SIG-M5 treated with dmso at 0.1 percent for 504 hours (cell line): ENCODE measurements at regions not wholly inside any gene's neighbourhood (a gene's known extent, or its start where the extent isn't known, plus 50 kb on each side); places are given as distances from the start of the nearest gene placed in this dataset.

ENCODE experiments used
- DNase-seq: peaks from one replicate; lab custom pipeline; 2025; ENCODE audit not compliant: unreplicated experiment; lab: John Stamatoyannopoulos, UW

DNA sequence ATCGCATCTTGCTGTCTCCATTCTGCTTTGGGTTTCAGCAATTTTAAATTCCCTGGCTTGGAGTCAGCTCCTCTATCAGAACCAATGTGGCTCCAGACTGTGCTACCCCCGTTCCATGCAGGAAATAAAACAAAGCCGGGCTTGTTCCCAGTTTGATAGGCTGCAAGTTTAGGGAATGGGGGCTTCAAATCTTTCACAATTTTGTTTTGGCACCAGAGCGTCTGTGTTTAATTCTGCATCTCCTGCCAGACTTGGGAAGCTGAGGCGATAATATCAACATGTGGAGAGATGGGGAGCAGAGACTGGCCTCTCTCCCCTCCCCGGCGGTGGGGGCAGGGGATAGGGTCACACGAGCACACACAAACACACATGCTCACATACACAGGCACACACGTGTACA, 305.9 kb downstream of the FGFR2 start:
- DNase-seq = no peak

DNA sequence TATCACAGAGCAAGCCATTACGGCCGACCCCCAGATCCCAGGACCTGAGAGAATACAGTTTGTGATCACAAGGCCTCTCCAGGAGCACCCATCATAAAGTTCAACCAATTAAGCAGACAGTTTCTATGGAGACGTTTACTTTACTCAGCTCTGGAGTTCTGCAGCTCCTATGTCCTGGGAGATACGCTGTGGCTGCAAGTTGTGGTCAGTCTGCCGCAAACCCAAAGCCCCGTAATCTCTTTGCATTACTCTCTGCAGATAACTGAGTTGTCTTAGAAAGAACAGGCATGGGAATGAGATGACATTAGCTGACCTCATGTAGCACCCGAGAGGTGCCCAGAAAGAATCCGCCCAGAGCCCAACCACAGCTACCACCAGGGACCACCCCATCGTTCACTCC, 305.1 kb downstream of the FGFR2 start:
- DNase-seq = no peak

DNA sequence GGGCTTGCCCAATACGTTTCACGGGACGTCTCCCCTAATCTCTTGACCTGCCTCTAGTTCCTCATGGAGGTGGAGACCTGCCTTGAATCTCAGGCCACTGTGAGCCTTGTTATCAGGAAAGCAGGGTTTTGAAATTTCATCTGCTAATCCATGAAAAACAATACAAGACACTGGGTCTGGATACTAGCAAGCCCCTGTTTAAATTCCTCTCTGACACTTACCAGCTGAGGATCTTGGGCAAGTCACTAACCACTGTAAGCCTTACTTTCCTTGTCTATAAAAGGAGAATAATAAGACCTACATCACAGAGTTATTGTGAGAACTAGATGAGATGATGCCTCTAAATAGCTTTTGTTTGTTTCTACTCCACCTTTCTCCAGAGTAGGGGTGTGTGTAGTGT, 303.6 kb downstream of the FGFR2 start:
- DNase-seq = no peak

DNA sequence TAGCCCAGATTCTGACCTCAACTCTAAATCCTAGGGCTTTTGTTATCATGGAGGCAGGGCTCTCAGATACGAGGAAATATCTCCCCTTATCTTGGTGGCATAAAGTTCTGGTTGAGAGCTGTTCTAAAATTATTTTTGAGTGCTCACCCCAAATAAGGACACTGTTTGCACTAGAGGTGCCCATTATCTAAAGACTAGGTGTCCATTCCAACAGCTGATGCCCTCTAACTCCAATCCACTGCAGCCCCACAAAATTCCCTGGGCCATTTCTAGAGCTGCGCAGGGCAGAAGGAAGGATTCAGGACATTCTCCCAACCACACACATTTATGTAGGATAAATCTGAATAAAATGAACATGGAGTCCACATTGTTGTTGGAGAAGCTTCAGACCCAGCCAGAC, 301.9 kb downstream of the FGFR2 start:
- no peak for DNase-seq

DNA sequence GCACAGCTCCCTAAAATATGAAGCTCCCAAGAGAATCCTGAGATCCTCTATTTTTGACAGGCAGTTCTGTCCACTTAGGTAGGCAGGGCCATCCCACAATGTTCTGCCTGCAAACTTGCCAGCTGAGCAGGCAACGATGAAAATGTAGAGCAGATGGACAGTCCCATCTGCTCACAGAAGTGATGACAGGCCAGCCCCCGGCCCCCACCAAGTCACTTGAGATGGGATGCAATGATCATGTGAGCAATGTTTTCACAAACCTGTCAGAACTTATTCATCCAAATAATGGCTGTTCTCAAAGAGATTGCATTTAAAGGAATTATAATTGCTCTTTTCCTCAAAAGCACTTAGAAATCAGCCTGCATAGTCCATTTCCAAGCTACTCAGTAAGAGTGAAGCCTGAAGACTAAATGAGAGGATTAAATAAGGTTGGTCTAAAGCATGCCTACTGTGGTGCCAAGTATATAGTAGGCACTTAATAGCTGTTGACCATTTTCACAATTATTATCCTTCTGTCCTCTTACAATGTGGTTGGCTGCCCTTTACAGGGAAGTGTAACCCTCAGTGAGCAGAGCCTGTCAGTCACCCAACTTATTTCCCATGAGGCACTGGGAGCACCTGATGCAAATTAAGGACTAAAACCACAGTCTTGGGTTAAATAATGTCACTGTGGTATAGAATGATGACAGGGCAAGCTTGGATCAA, 301.2 kb downstream of the FGFR2 start:
- no peak for DNase-seq

DNA sequence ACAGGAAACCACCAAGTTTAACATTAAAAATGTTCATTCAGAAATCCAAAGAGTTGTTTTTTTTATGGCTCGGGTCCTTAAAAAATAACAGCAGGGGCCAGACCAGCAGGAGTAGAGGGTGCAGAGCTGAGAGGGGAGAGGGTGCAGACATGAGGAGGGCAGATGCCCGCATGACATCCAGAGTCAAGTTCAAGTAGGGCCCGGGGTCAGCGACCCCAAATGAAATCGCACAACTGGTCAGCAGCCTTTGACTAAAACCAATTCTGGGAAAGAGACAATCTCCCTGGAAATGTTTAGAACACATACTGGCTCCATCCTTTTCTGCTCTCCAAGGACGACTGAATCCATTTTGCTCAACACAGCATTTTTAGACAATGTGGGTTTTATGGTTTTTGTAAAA, 297.5 kb downstream of the FGFR2 start:
- DNase-seq = no peak

DNA sequence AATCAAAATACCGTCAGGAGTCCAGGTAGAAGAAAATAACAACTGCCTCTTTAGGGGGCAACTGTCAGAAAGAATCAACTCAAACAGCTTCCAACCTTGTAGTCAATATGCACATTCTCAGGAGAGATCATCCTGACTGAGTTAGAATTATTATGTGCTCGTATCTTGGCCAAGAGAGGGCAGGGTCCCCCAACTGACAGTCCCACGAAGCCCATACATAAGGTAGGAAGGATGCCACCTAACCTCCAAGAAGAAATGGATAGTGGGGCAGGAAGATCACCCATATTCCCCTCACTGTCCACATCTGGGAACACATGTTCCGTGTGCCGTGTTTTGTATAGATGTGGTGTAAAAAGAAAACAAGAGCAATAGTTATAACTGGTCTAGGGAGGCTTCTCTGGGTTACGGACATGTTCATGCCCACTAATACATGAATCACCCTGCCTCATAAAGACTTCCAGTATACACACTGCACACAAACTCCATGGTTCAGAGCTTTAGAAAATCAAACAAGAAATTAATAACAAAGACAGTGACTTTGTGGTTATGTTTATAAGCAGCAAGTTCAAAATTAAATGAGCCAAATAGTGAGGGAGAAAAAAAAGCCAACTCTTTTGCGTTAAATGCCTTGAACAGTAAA, 295.6 kb downstream of the FGFR2 start:
- DNase-seq = no peak

DNA sequence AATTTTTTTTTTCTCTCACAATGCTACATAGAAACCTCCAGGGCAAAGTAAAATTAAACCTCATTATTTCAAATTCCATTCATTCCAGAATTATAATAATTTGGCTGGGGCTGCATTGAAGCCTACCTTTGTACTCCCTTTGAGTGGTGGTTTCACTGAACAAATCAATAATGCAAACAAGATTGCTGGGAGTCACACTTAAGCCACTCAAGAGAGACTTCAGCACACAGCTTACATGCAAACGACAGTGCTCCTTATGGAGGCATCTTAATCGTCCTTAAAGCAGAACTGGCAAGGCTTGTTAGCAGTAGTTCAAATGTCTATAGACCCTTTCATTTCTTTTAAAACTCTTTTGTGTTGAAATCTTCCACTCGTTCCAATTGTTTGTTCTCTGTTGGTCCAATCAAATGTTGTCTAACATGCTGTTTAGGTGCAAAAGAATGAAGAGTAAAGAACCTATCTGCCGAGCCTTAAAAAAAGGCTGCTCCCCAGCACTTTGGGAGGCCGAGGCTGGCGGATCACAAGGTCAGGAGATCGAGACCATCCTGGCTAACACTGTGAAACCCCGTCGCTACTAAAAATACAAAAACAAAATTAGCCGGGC, 294.9 kb downstream of the FGFR2 start:
- no peak for DNase-seq

DNA sequence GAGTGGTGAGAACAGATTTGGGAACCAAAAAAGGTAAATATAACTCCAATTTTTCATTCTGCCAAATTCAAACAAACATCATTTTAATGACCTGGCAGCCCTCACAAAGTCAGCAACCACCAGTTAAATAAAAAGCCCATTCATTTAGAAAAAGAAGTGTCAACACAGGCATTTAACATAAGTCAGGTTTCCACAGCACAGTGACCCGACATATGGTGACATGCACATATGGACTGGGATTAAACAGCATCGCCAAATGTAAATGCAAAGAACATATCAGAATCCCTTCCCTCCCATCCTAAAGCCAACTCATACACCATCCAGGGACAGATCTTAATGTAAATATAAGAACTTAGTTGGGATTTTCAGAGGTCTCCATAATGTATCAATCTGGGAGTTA, 293.2 kb downstream of the FGFR2 start:
- DNase-seq = no peak

DNA sequence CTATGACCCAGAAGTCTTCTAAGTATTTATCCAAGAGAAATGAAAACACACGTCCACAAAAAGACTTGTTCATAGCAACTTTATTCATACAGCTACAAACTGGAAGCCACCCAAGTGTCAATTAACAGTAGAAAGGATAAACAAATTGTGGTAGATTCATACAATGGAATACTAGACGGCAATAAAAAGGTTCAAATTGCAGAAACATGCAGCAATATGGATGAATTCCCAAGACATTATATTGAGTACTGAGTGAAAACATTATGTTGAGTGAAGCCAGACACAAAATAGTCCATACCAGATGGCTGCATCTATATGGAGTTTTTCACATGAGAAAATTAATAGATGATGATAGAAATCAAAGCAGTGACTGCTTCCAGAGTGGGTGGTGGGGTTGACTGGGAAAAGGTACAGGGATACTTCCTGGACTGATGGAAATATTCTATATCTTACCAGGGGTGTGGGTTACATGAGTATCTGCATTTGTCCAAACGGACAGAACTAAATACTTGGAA, 292.0 kb downstream of the FGFR2 start:
- no peak for DNase-seq

DNA sequence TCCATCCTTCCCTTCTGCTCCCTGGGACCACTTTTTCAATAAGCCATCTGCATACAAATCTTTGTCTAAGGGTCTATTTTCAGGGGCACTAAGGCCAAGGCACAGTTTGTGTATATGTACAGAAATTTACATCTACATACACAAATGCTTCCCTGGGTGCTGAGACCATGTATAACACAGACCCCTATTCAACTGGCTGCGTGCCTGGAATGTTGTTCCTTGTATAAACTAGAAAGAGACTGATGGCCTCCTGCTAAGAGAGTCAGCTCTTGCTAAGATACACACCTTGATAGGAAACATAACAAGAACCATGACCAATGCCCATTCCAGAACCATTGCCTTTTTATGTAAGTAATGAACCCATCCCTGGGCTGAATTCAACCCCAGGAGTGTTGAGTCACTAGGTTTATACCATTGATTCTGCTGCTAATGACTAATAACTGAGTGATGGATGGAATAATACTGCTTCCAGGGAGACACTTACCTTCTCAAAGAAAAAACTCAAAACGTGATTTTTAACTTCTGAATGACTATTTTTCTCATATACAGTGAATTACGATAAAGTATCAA, 290.7 kb downstream of the FGFR2 start:
- DNase-seq = no peak

DNA sequence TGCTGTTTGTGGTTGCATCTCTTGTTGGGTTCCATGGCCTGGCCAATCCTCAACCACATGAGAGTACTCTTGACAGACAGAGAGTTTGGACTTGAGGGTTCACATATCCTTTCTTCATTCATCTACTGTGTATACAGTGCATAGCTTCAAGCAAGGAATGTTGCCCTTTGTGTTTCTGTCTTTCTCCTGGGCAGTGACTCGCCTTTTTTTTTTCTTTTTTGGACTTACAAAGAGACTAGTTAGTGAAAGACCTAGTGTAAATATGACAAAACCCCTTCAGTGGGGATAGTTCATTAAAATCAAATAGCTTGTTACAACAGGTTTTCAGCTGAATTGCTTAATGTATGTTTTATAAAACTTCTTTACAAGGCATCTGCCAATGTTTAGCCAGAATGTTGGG, 290.2 kb downstream of the FGFR2 start:
- no peak for DNase-seq

DNA sequence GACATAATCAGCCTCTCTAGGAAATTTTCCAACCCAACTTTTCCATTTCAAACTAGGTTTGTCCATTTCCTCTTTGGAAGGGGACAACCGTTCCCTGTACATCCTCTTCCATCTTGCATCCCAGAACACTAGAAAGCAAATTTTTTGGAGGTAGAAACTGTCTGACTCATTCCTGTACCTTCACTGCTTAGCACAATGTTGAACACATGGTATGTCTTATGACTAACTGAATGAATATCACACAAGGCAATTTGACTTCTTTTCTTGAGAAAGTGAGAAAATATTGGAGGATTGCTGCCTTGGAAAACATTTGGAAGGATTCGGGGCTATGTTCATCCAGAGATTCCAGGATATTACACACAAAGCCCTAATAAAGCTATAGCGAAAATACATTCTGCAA, 289.1 kb downstream of the FGFR2 start:
- DNase-seq = no peak

DNA sequence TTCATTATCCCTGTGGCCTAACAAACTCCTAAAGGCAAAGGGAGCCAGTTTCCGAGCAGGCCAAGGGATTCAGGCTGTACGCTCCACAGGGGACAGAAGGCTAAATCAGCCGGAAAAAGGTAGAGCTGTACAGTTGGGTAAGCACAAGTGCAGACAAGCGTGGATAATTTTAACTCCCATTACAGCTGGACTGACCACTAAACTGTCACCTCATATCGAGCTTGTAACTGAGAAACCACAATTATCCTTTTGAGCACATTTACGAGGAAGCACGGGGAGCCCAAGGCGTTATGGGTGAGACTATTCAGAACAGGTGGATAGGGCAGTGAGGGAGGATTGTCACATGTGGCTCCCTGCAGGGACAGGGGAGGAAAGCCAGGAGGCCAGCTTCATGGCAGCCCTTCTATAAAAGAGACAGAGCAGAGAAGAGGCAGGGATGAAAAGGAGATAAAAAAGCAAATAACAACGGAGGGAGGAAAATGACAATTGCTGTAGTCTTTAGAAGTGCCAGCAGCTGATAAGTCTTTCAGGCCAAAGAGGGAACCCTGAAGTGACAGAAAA, 288.0 kb downstream of the FGFR2 start:
- no peak for DNase-seq

DNA sequence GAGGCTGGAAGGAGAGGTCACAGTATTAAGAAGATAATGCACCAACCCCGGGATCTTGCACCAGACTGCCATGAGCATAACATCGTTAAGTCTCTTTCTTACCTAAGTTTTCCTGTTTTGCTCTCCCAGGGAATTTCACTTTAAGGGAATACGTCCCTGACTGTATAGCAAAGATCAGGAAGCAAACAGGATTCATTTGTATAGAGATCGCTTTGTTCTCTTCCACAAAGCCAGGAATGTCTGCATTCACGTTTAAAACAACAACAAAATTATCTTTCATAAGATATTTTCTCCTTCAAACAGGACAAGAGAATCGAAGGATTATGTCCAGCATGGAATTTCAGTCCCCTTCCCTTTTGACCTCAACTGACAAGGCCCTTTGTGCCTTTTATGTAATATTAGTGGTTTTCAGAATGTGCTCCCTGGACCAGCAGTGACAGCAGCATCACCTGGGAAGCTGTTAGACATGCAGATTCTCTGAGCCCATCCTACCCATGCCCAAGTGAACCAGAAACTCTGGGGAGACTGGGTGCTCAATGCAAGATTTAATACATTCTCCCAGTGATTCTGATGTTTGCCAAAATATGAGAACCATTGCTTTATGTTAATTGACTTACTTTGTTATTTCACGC, 286.3 kb downstream of the FGFR2 start:
- DNase-seq = no peak

DNA sequence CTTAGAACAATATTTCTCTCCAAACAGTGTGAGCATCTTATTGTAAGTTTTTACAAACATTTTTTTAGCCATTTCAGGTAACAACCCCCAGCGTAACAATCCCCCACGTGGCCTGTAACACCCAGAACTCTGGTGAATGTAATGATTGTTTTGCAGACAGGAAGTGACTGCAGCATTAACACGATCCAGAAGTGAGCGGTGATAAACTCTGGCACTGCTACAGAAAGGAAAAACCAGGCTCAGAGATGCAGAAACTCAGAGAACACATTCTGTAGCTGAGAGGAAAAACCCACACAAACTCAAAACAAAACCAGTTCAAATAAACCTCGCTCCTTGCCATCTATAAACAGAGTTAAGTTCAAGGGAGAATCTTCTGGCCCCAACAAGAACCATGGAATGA, 285.7 kb downstream of the FGFR2 start:
- no peak for DNase-seq

DNA sequence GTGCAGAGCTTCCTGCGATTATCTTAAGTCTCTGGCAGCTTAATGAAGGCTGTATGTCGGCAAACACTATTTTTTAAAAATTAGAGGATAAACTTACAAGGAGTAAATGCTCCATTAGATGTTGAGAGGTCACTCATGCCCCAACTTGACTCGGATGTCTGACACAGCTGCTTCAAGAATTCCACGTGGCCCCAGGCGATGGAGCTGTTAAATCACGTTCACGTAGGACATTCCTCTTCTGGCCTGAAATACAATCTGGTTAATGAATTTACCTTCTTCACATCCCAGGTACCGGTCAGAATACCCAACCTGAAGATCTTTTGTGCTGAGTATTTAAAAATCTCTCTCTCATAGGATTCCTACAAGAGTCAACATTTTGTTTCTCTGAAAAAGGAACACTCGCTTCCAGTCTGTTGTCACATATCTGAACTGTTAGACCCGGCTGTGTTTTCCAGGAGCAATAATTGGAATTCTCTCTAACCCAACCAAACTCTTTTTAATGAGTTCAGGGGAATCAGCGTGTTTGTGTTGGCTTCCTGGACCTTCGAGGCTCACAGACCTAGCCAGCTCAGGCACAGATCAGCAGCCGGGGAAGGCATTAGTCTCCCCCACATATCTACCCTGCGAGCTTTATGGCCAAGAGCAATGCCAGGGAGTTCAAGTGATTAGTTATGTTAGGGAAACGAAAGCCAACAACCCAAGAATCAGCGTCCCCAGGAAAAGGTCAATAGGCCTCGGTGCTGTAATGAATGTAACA, 284.9 kb downstream of the FGFR2 start:
- no peak for DNase-seq

DNA sequence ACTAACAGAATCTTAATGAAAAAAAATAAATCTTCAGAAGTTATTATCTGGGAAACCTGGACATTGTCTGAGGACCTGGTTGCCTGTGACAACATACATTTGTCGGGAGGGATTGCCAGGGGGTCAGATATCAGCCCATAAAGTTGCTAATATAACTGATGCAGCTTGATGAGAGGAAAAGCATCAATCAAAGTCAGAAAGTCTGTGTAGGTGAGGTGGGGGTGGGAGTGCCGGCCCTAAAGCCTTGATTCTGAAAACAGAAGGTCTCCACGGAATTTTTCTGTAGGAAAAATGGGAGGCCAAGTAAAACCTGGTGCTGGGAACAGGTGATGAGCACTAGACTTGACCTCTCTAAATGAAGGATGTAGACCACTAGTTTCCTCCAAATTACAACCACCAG, 281.8 kb downstream of the FGFR2 start:
- DNase-seq = no peak

DNA sequence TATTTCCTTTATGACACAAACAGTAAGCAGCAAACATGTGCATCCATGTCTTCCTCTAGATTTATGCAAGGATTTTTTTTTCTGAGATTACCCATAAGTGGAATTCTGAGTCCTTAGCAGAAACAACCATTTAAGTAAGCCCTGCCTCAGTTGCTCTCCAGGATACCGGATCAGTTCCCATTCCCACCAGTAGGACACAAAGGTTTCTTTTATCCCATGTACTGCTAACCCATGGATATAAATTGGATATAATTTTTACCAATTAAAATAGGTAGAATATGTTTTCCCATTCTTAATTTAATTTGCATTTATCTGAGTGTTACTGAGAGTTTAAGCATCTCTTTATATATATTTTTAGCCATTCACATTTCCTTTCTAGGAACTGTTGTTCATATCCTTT, 280.9 kb downstream of the FGFR2 start:
- no peak for DNase-seq

DNA sequence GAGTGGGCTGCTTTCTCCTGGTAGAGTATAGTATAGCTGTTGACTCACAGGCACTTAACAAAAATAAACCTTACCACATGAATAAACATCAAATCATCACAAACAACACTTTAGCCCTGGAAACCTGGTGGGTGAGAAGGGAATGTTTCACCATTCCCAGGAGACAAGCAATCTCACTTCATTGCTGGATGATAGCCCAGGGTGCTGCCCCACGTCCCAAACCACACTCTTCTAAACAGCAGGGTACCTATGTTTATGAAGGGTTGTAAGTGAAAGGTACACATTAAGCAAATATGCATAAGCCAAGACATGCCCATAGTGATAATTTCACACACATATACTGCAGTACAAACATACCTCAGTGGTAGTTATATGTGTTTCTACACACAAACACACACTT, 276.2 kb downstream of the FGFR2 start:
- DNase-seq = no peak

DNA sequence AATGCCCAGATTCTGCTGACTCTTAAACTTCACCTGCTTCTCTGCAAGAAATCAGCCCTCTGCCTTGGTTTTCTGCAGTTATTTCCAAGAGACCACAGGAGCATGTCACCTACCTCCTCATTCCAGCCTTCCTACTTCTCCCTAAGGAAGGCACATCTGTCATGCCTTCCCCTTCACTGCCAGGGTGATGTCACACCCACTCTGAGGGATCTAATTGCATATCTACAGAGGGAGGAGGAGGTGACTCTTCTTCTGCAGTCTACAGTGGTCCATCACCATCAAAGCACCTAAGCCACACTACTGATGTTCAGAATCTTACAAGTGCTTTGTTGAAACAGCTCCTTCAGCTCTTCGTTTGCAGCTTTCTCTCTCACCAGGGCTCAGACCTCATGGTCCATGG, 275.5 kb downstream of the FGFR2 start:
- DNase-seq = no peak
